HepG2 (cell line): ENCODE measurements at regions not wholly inside any gene's neighbourhood (a gene's known extent, or its start where the extent isn't known, plus 50 kb on each side); places are given as distances from the start of the nearest gene placed in this dataset.
A peak's percentile ranks its signal among the peaks of the same experiment; 100 is the strongest.

Experiments
- ATAC-seq: fragments of 200-7000 bp; cut with Tn5 transposase; 3 replicates; pipeline ENCODE4 v1.9.1; 2020; ENCODE audit warnings: mild to moderate bottlenecking, moderate library complexity
- BruUV-seq: library from RNA; stranded (reverse); fragments of 400-500 nt; replicated peaks from 2 replicates; lab custom pipeline; 2021; lab: Mats Ljungman, UMichigan
- CTCF ChIA-PET: fragments of 300-600 bp; formaldehyde crosslinking; extraction: SDS; loops from one replicate; lab custom pipeline; 2021; ENCODE audit warnings: low total read pairs, inconsistent platforms, low intra/inter-chr PET ratio; lab: Yijun Ruan, JAX
- POLR2A ChIA-PET: fragments of 350-600 bp; sonication (Branson Sonifier 250); formaldehyde crosslinking; loops from one replicate; lab custom pipeline; 2020; ENCODE audit warnings: antibody characterized with exemption, inconsistent platforms; lab: Yijun Ruan, JAX
- DNase-seq: peaks from one replicate; pipeline ENCODE4 v3.0.0-alpha.2; 2015; ENCODE audit warnings: low spot score
- FAIRE-seq: peaks from 3 replicates; lab custom pipeline; 2011; peaks lifted over from hg19 to GRCh38; lab: Jason Lieb, UNC
- H2AFZ ChIP-seq: one replicate; pipeline ENCODE4 v1.6.1; 2011; ENCODE audit warnings: low read length, inconsistent platforms
- H3K27ac ChIP-seq: fragments of 300-600 bp; 3 replicates; pipeline ENCODE4 v1.8.0; 2011; ENCODE audit warnings: mixed run types, mild to moderate bottlenecking, mixed read lengths, low read length, inconsistent platforms; ENCODE audit not compliant: insufficient read depth; ENCODE audit errors: extremely low read length
- H3K27me3 ChIP-seq, 2 experiments: fragments of 200-600 bp in 1 of 2; 2 replicates in 1 of 2; 3 replicates in 1 of 2; pipeline versions ENCODE4 v1.6.0 to v1.8.0; 2011; ENCODE audit warnings: low read length in 2 of 2, mild to moderate bottlenecking in 2 of 2, moderate library complexity in 2 of 2, inconsistent platforms in 1 of 2; ENCODE audit not compliant: insufficient read depth in 2 of 2, control insufficient read depth in 1 of 2
- H3K36me3 ChIP-seq, 2 experiments: fragments of 200-600 bp in 1 of 2; replicated peaks in 1 of 2; 2 replicates in 1 of 2; 3 replicates in 1 of 2; pipeline versions ENCODE4 v1.5.1 to v1.8.0; 2011; ENCODE audit warnings: low read length in 2 of 2, inconsistent platforms in 1 of 2; ENCODE audit not compliant: insufficient read depth in 2 of 2, control insufficient read depth in 1 of 2
- H3K4me1 ChIP-seq: 2 replicates; pipeline ENCODE4 v1.5.1; 2012; ENCODE audit warnings: low read length, inconsistent platforms; ENCODE audit not compliant: insufficient read depth
- H3K4me2 ChIP-seq: 2 replicates; pipeline ENCODE4 v1.6.0; 2011; ENCODE audit warnings: low read depth, low read length, inconsistent platforms
- H3K4me3 ChIP-seq, 3 experiments: fragments of 200-600 bp in 1 of 3; sonication (generic), shearing (Covaris generic) in 1 of 3; replicated peaks in 1 of 3; 2 replicates each; pipeline ENCODE4 v1.5.1; 2011 to 2016; ENCODE audit warnings: low read length in 3 of 3, inconsistent platforms in 2 of 3, low read depth in 2 of 3, mild to moderate bottlenecking in 2 of 3, control low read depth in 1 of 3, mixed read lengths in 1 of 3; ENCODE audit not compliant: insufficient read depth in 1 of 3
- H3K79me2 ChIP-seq: one replicate; pipeline ENCODE4 v1.6.1; 2011; ENCODE audit warnings: low read length, inconsistent platforms; ENCODE audit not compliant: insufficient read depth
- H3K9ac ChIP-seq: 2 replicates; pipeline ENCODE4 v1.6.0; 2011; ENCODE audit warnings: mild to moderate bottlenecking, low read depth, low read length, inconsistent platforms; ENCODE audit not compliant: insufficient read depth
- H3K9me3 ChIP-seq: 2 replicates; pipeline ENCODE4 v1.5.1; 2012; ENCODE audit warnings: mild to moderate bottlenecking, low read length
- H4K20me1 ChIP-seq: 2 replicates; pipeline ENCODE4 v1.6.0; 2011; ENCODE audit warnings: inconsistent platforms, mild to moderate bottlenecking, low read length, moderate library complexity; ENCODE audit not compliant: insufficient read depth
- CREM ChIP-seq, 2 experiments: sonication (generic) in 1 of 2; formaldehyde crosslinking in 1 of 2; IDR thresholded peaks; 2 replicates each; pipeline versions ENCODE4 v1.4.0 to v1.6.1; 2016 to 2020; ENCODE audit warnings: antibody characterized with exemption in 1 of 2, mild to moderate bottlenecking in 1 of 2, missing genetic modification reagents in 1 of 2
- CTCF ChIP-seq: sonication (generic); formaldehyde crosslinking; IDR thresholded peaks from 2 replicates; pipeline ENCODE4 v1.5.0; 2020; ENCODE audit warnings: mild to moderate bottlenecking, missing genetic modification reagents, moderate library complexity
- STAG1 ChIP-seq: sonication (generic); formaldehyde crosslinking; IDR thresholded peaks from 2 replicates; pipeline ENCODE4 v1.4.0; 2020; ENCODE audit warnings: missing genetic modification reagents
- ZNF550 ChIP-seq: sonication (generic); formaldehyde crosslinking; IDR thresholded peaks from 2 replicates; pipeline ENCODE4 v1.4.0; 2020; ENCODE audit warnings: mild to moderate bottlenecking, missing genetic modification reagents, borderline replicate concordance
- WGBS: methylation state at CpG from one replicate; pipeline ENCODE4 v1.1.6; 2017; ENCODE audit warnings: low lambda C conversion rate; 5-methylcytosine and 5-hydroxymethylcytosine counted together
- in situ Hi-C: cut with HindIII; loops from 2 replicates; pipeline ENCODE4 v1.10.0; 2017; ENCODE audit warnings: low pct_unique_long_range_greater_than_20kb; ENCODE audit not compliant: extremely low pct_ligation_motif_present
- intact Hi-C: fragments of 100-400 bp; cut with micrococcal nuclease; formaldehyde crosslinking; loops from one replicate; pipeline ENCODE4 v1.10.0; 2022; ENCODE audit not compliant: unreplicated experiment

GRCh38 chr22:27329966-27330645 is 471.4 kb downstream of the MN1 start (continued):
- TF ChIP-seq CREM (IDR thresholded peaks at IDR 0.05) (no peak), CREM (CRISPR knock-in tag; IDR thresholded peaks at IDR 0.05) (no peak)

GRCh38 chr22:27331526-27332281 is 469.9 kb downstream of the MN1 start:
- TF ChIP-seq STAG1 (CRISPR knock-in tag) (peak; percentile 15; the same call in 1 of the 2 replicates), ZNF550 (no peak), CTCF (CRISPR knock-in tag) (peak; percentile 15; the same call in 1 of the 2 replicates)

More at GRCh38 chr22:27331526-27332281, 469.9 kb downstream of the MN1 start:
- Histone ChIP-seq H3K9ac (no peak overlapping the region), H3K27me3 (no peaks in the 10 kb centered on the region), H4K20me1 (no peaks in the 10 kb centered on the region), H3K4me1 (no peaks in the 10 kb centered on the region), H3K4me3 (no peak overlapping the region), H3K36me3 (no peaks in the 10 kb centered on the region), H3K9me3 (no peaks in the 10 kb centered on the region), H3K27ac (no peak overlapping the region), H2AFZ (no peak overlapping the region), H3K4me2 (no peak overlapping the region), H3K79me2 (no peaks in the 10 kb centered on the region)
- no TSS peak for BruUV-seq
- intact Hi-C loops (no loop called here), in situ Hi-C loops (no loop called here)
- WGBS = 43% methylated on average over 10 of the region's 16 CpGs
- ChIA-PET POLR2A (no interaction called here), CTCF (no interaction called here)
- DNase-seq (peak; percentile 6), ATAC-seq (peak; percentile 82), FAIRE-seq (no peak)
